ENCODE measurements at regions not wholly inside any gene's neighbourhood (a gene's known extent, or its start where the extent isn't known, plus 50 kb on each side); places are given as distances from the start of the nearest gene placed in this dataset.

DNA sequence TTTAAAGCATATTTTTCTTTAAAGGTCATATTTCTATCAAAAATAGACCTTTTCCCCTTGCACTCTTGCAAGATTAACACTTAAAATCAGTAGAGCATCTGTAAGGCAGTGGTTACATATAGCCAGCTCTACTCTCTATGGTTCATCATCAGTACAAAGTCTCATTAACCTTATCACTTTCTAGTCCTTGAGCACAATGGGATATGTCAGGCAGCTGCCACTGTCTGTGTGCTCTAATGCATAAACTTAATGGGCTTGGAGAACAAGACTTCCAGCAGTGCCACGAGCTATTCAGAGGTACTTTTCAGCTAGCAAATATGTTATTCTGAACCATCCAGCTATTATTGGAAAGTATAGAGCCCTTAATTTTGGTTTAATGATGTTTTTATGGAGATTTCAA is 393.7 kb downstream of the GASK1B start:
- TF ChIP-seq POLR2A (IDR thresholded peaks at IDR 0.05; ENCODE audit: low read length) = no peak
- no peak for TF ChIP-seq GATA1 (IDR thresholded peaks at IDR 0.05; ENCODE audit: low read depth, low read length)

Measured in erythroblast (primary cell).